ENCODE measurements at regions not wholly inside any gene's neighbourhood (a gene's known extent, or its start where the extent isn't known, plus 50 kb on each side); places are given as distances from the start of the nearest gene placed in this dataset.
"Not testable (repeated sequence)": the region's sequence is repeated elsewhere in the genome, so short reads cannot be mapped to it uniquely, and the experiment has no call there.

- no CpG with 5 or more reads among the region's 5 CpGs for WGBS (ENCODE audit: extremely low coverage, insufficient coverage, low lambda C conversion rate)
- not testable (repeated sequence) for H3K4me1 ChIP-seq (ENCODE audit: control insufficient read depth, low read depth, low read length); H3K27me3 ChIP-seq (ENCODE audit: insufficient read depth, low read length, poor library complexity); H3K36me3 ChIP-seq (ENCODE audit: control insufficient read depth, insufficient read depth, low read length); H4K8ac ChIP-seq (ENCODE audit: low read depth, low read length); H3K4me2 ChIP-seq (ENCODE audit: low read length); H3K27ac ChIP-seq (ENCODE audit: low read depth, low read length); H3K79me1 ChIP-seq (ENCODE audit: low read length); H3K4ac ChIP-seq (ENCODE audit: low read depth, low read length); H3K4me3 ChIP-seq (ENCODE audit: low read length); H2BK15ac ChIP-seq (replicated peaks; ENCODE audit: low read depth); H3K23ac ChIP-seq (ENCODE audit: low read length); H4K5ac ChIP-seq (ENCODE audit: low read length); H2BK5ac ChIP-seq (ENCODE audit: low read length); DNase-seq; H3K79me2 ChIP-seq (ENCODE audit: control insufficient read depth, insufficient read depth, low read length); H2BK120ac ChIP-seq (ENCODE audit: low read depth, low read length); H3K18ac ChIP-seq (ENCODE audit: low read length); H2AK5ac ChIP-seq (ENCODE audit: low read length); H3K56ac ChIP-seq (ENCODE audit: low read length); H3K9ac ChIP-seq (ENCODE audit: low read length)
These were observed 159.8 kb downstream of the MTX2 start for GRCh38 chr2:176428944-176429469.

- Histone ChIP-seq H3K9ac (ENCODE audit: low read length) (no peak overlapping the region), H3K79me2 (ENCODE audit: control insufficient read depth, insufficient read depth, low read length) (no peaks in the 10 kb centered on the region), H3K18ac (ENCODE audit: low read length) (no peak overlapping the region), H4K5ac (ENCODE audit: low read length) (no peak overlapping the region), H3K56ac (ENCODE audit: low read length) (no peak overlapping the region), H2BK120ac (ENCODE audit: low read depth, low read length) (no peak overlapping the region), H3K27ac (ENCODE audit: low read depth, low read length) (no peak overlapping the region), H3K4ac (ENCODE audit: low read depth, low read length) (no peak overlapping the region), H3K79me1 (ENCODE audit: low read length) (no peaks in the 10 kb centered on the region), H3K4me1 (ENCODE audit: control insufficient read depth, low read depth, low read length) (no peaks in the 10 kb centered on the region), H3K4me3 (ENCODE audit: low read length) (no peak overlapping the region), H4K8ac (ENCODE audit: low read depth, low read length) (no peak overlapping the region), H2BK5ac (ENCODE audit: low read length) (no peak overlapping the region), H3K27me3 (ENCODE audit: insufficient read depth, low read length, poor library complexity) (no peaks in the 10 kb centered on the region), H2AK5ac (ENCODE audit: low read length) (no peak overlapping the region), H3K4me2 (ENCODE audit: low read length) (no peak overlapping the region), H2BK15ac (replicated peaks; ENCODE audit: low read depth) (no peak overlapping the region), H3K36me3 (ENCODE audit: control insufficient read depth, insufficient read depth, low read length) (no peaks in the 10 kb centered on the region), H3K23ac (ENCODE audit: low read length) (no peak overlapping the region)
- no CpG with 5 or more reads among the region's 2 CpGs for WGBS (ENCODE audit: extremely low coverage, insufficient coverage, low lambda C conversion rate)
- no peak for DNase-seq
These were observed 163.2 kb downstream of the MTX2 start for GRCh38 chr2:176432434-176432833.

- H3K27ac ChIP-seq (ENCODE audit: low read depth, low read length): no peak overlapping the region
- H3K79me2 ChIP-seq (ENCODE audit: control insufficient read depth, insufficient read depth, low read length): no peaks in the 10 kb centered on the region
- no peak overlapping the region for H3K4ac ChIP-seq (ENCODE audit: low read depth, low read length)
- H3K4me2 ChIP-seq (ENCODE audit: low read length): no peak overlapping the region
- no peak overlapping the region for H2BK15ac ChIP-seq (replicated peaks; ENCODE audit: low read depth)
- H2AK5ac ChIP-seq (ENCODE audit: low read length): no peak overlapping the region
- H3K56ac ChIP-seq (ENCODE audit: low read length): no peak overlapping the region
- no peaks in the 10 kb centered on the region for H3K36me3 ChIP-seq (ENCODE audit: control insufficient read depth, insufficient read depth, low read length)
- H3K79me1 ChIP-seq (ENCODE audit: low read length): no peaks in the 10 kb centered on the region
- no peak overlapping the region for H4K8ac ChIP-seq (ENCODE audit: low read depth, low read length)
- no peak overlapping the region for H3K4me3 ChIP-seq (ENCODE audit: low read length)
- no CpG with 5 or more reads among the region's 3 CpGs for WGBS (ENCODE audit: extremely low coverage, insufficient coverage, low lambda C conversion rate)
- no peak overlapping the region for H3K9ac ChIP-seq (ENCODE audit: low read length)
- no peak overlapping the region for H3K18ac ChIP-seq (ENCODE audit: low read length)
- H3K23ac ChIP-seq (ENCODE audit: low read length): no peak overlapping the region
- H3K4me1 ChIP-seq (ENCODE audit: control insufficient read depth, low read depth, low read length): no peaks in the 10 kb centered on the region
- DNase-seq: no peak
- no peak overlapping the region for H2BK5ac ChIP-seq (ENCODE audit: low read length)
- no peak overlapping the region for H2BK120ac ChIP-seq (ENCODE audit: low read depth, low read length)
- H4K5ac ChIP-seq (ENCODE audit: low read length): no peak overlapping the region
- H3K27me3 ChIP-seq (ENCODE audit: insufficient read depth, low read length, poor library complexity): no peaks in the 10 kb centered on the region
These were observed 166.5 kb downstream of the MTX2 start for GRCh38 chr2:176435729-176436128.

GRCh38 chr2:176443946-176444345 lies 174.7 kb downstream of the MTX2 start:
- H2BK5ac ChIP-seq (ENCODE audit: low read length): no peak overlapping the region
- no peak for DNase-seq
- no peaks in the 10 kb centered on the region for H3K79me2 ChIP-seq (ENCODE audit: control insufficient read depth, insufficient read depth, low read length)
- no peaks in the 10 kb centered on the region for H3K4me1 ChIP-seq (ENCODE audit: control insufficient read depth, low read depth, low read length)
- H3K36me3 ChIP-seq (ENCODE audit: control insufficient read depth, insufficient read depth, low read length): no peaks in the 10 kb centered on the region
- no peak overlapping the region for H4K8ac ChIP-seq (ENCODE audit: low read depth, low read length)
- no peaks in the 10 kb centered on the region for H3K27me3 ChIP-seq (ENCODE audit: insufficient read depth, low read length, poor library complexity)
- H3K18ac ChIP-seq (ENCODE audit: low read length): no peak overlapping the region
- H3K27ac ChIP-seq (ENCODE audit: low read depth, low read length): no peak overlapping the region
- H3K79me1 ChIP-seq (ENCODE audit: low read length): no peaks in the 10 kb centered on the region
- no peak overlapping the region for H3K4ac ChIP-seq (ENCODE audit: low read depth, low read length)
- no peak overlapping the region for H4K5ac ChIP-seq (ENCODE audit: low read length)
- H3K56ac ChIP-seq (ENCODE audit: low read length): no peak overlapping the region
- no peak overlapping the region for H2BK120ac ChIP-seq (ENCODE audit: low read depth, low read length)
- WGBS (ENCODE audit: extremely low coverage, insufficient coverage, low lambda C conversion rate): no CpG with 5 or more reads among the region's 2 CpGs
- H3K4me2 ChIP-seq (ENCODE audit: low read length): no peak overlapping the region
- H2AK5ac ChIP-seq (ENCODE audit: low read length): no peak overlapping the region
- H3K23ac ChIP-seq (ENCODE audit: low read length): no peak overlapping the region
- no peak overlapping the region for H3K4me3 ChIP-seq (ENCODE audit: low read length)
- H2BK15ac ChIP-seq (replicated peaks; ENCODE audit: low read depth): no peak overlapping the region
- H3K9ac ChIP-seq (ENCODE audit: low read length): no peak overlapping the region

- no peak overlapping the region for H2BK5ac ChIP-seq (ENCODE audit: low read length)
- H2BK15ac ChIP-seq (replicated peaks; ENCODE audit: low read depth): no peak overlapping the region
- no peaks in the 10 kb centered on the region for H3K79me1 ChIP-seq (ENCODE audit: low read length)
- H3K4ac ChIP-seq (ENCODE audit: low read depth, low read length): no peak overlapping the region
- H3K18ac ChIP-seq (ENCODE audit: low read length): no peak overlapping the region
- no CpG with 5 or more reads among the region's 4 CpGs for WGBS (ENCODE audit: extremely low coverage, insufficient coverage, low lambda C conversion rate)
- DNase-seq: no peak
- H4K8ac ChIP-seq (ENCODE audit: low read depth, low read length): no peak overlapping the region
- no peak overlapping the region for H3K27ac ChIP-seq (ENCODE audit: low read depth, low read length)
- H3K4me1 ChIP-seq (ENCODE audit: control insufficient read depth, low read depth, low read length): peaks cover 9% of the 10 kb centered on the region
- no peak overlapping the region for H3K23ac ChIP-seq (ENCODE audit: low read length)
- no peak overlapping the region for H3K4me2 ChIP-seq (ENCODE audit: low read length)
- H2BK120ac ChIP-seq (ENCODE audit: low read depth, low read length): no peak overlapping the region
- H2AK5ac ChIP-seq (ENCODE audit: low read length): no peak overlapping the region
- H4K5ac ChIP-seq (ENCODE audit: low read length): no peak overlapping the region
- H3K36me3 ChIP-seq (ENCODE audit: control insufficient read depth, insufficient read depth, low read length): no peaks in the 10 kb centered on the region
- H3K27me3 ChIP-seq (ENCODE audit: insufficient read depth, low read length, poor library complexity): no peaks in the 10 kb centered on the region
- H3K9ac ChIP-seq (ENCODE audit: low read length): no peak overlapping the region
- H3K4me3 ChIP-seq (ENCODE audit: low read length): no peak overlapping the region
- no peak overlapping the region for H3K56ac ChIP-seq (ENCODE audit: low read length)
- H3K79me2 ChIP-seq (ENCODE audit: control insufficient read depth, insufficient read depth, low read length): no peaks in the 10 kb centered on the region
These were observed 176.7 kb downstream of the MTX2 start for GRCh38 chr2:176445956-176446355.

GRCh38 chr2:176446718-176447414 lies 177.6 kb downstream of the MTX2 start:
- no peak for DNase-seq
- H3K4me2 ChIP-seq (ENCODE audit: low read length): no peak overlapping the region
- no peak overlapping the region for H3K4ac ChIP-seq (ENCODE audit: low read depth, low read length)
- no peak overlapping the region for H3K9ac ChIP-seq (ENCODE audit: low read length)
- no peaks in the 10 kb centered on the region for H3K27me3 ChIP-seq (ENCODE audit: insufficient read depth, low read length, poor library complexity)
- no peak overlapping the region for H3K23ac ChIP-seq (ENCODE audit: low read length)
- WGBS (ENCODE audit: extremely low coverage, insufficient coverage, low lambda C conversion rate): no CpG with 5 or more reads among the region's 4 CpGs
- H3K18ac ChIP-seq (ENCODE audit: low read length): no peak overlapping the region
- H2BK120ac ChIP-seq (ENCODE audit: low read depth, low read length): no peak overlapping the region
- H3K79me1 ChIP-seq (ENCODE audit: low read length): no peaks in the 10 kb centered on the region
- H3K4me1 ChIP-seq (ENCODE audit: control insufficient read depth, low read depth, low read length): peaks cover 9% of the 10 kb centered on the region
- no peak overlapping the region for H3K4me3 ChIP-seq (ENCODE audit: low read length)
- no peaks in the 10 kb centered on the region for H3K79me2 ChIP-seq (ENCODE audit: control insufficient read depth, insufficient read depth, low read length)
- no peaks in the 10 kb centered on the region for H3K36me3 ChIP-seq (ENCODE audit: control insufficient read depth, insufficient read depth, low read length)
- H3K27ac ChIP-seq (ENCODE audit: low read depth, low read length): no peak overlapping the region
- H3K56ac ChIP-seq (ENCODE audit: low read length): no peak overlapping the region
- no peak overlapping the region for H2BK5ac ChIP-seq (ENCODE audit: low read length)
- H4K5ac ChIP-seq (ENCODE audit: low read length): no peak overlapping the region
- H4K8ac ChIP-seq (ENCODE audit: low read depth, low read length): no peak overlapping the region
- no peak overlapping the region for H2AK5ac ChIP-seq (ENCODE audit: low read length)
- H2BK15ac ChIP-seq (replicated peaks; ENCODE audit: low read depth): no peak overlapping the region
